Mesenchymal stem cell (in vitro differentiated cells and primary cell): ENCODE measurements at regions not wholly inside any gene's neighbourhood (a gene's known extent, or its start where the extent isn't known, plus 50 kb on each side); places are given as distances from the start of the nearest gene placed in this dataset.

Experiments used
- DNase-seq: peaks from one replicate; pipeline ENCODE4 v3.0.0-alpha.2; 2013
- H2AFZ ChIP-seq: one replicate; pipeline ENCODE4 v1.6.1; 2013; ENCODE audit warnings: low read depth, mild to moderate bottlenecking, control low read depth, inconsistent platforms, low read length, moderate library complexity
- H2AK5ac ChIP-seq: 2 replicates; pipeline ENCODE4 v1.6.1; 2013; ENCODE audit warnings: low read length, moderate library complexity, mild to moderate bottlenecking, inconsistent platforms; ENCODE audit not compliant: severe bottlenecking
- H2BK120ac ChIP-seq: one replicate; pipeline ENCODE4 v1.6.1; 2013; ENCODE audit warnings: low read depth, mild to moderate bottlenecking, inconsistent platforms, low read length, moderate library complexity
- H2BK12ac ChIP-seq, 2 experiments: one replicate each; pipeline ENCODE4 v1.6.1; 2013; ENCODE audit warnings: inconsistent platforms in 2 of 2, low read length in 2 of 2, mild to moderate bottlenecking in 2 of 2, moderate library complexity in 2 of 2, control low read depth in 1 of 2
- H2BK15ac ChIP-seq: one replicate; pipeline ENCODE4 v1.6.1; 2013; ENCODE audit warnings: mild to moderate bottlenecking, low read depth, inconsistent platforms; ENCODE audit not compliant: poor library complexity, severe bottlenecking
- H2BK5ac ChIP-seq: 2 replicates; pipeline ENCODE4 v1.6.1; 2013; ENCODE audit warnings: low read depth, mild to moderate bottlenecking, low read length, control low read depth, inconsistent platforms; ENCODE audit not compliant: poor library complexity, severe bottlenecking
- H3K14ac ChIP-seq, 2 experiments: one replicate each; pipeline ENCODE4 v1.6.1; 2013; ENCODE audit warnings: inconsistent platforms in 2 of 2, low read length in 2 of 2, control low read depth in 1 of 2, mild to moderate bottlenecking in 1 of 2, moderate library complexity in 1 of 2
- H3K18ac ChIP-seq, 2 experiments: one replicate each; pipeline ENCODE4 v1.6.1; 2013; ENCODE audit warnings: inconsistent platforms in 2 of 2, low read length in 2 of 2, control low read depth in 1 of 2, low read depth in 1 of 2, mild to moderate bottlenecking in 1 of 2
- H3K23ac ChIP-seq, 2 experiments: one replicate each; pipeline ENCODE4 v1.6.1; 2013; ENCODE audit warnings: inconsistent platforms in 2 of 2, low read length in 2 of 2, mild to moderate bottlenecking in 2 of 2, moderate library complexity in 2 of 2, control low read depth in 1 of 2
- H3K27ac ChIP-seq: 2 replicates; pipeline ENCODE4 v1.5.1; 2013; ENCODE audit warnings: mild to moderate bottlenecking, moderate library complexity, low read length, control low read depth, inconsistent platforms; ENCODE audit not compliant: poor library complexity, severe bottlenecking
- H3K27me3 ChIP-seq, 2 experiments: 2 replicates each; pipeline versions ENCODE4 v1.6.1 to v1.7.0; 2013; ENCODE audit warnings: low read length in 2 of 2, mild to moderate bottlenecking in 2 of 2, moderate library complexity in 2 of 2, control low read depth in 1 of 2, inconsistent platforms in 1 of 2; ENCODE audit not compliant: control insufficient read depth in 1 of 2, insufficient read depth in 1 of 2
- H3K36me3 ChIP-seq, 2 experiments: 2 replicates each; pipeline versions ENCODE4 v1.6.1 to v1.7.0; 2013; ENCODE audit warnings: low read length in 2 of 2, control low read depth in 1 of 2, inconsistent platforms in 1 of 2, low read depth in 1 of 2, mild to moderate bottlenecking in 1 of 2; ENCODE audit not compliant: insufficient read depth in 2 of 2, control insufficient read depth in 1 of 2
- H3K4ac ChIP-seq, 2 experiments: one replicate each; pipeline ENCODE4 v1.6.1; 2013; ENCODE audit warnings: inconsistent platforms in 2 of 2, low read length in 2 of 2, mild to moderate bottlenecking in 2 of 2, moderate library complexity in 2 of 2, control low read depth in 1 of 2, low read depth in 1 of 2
- H3K4me1 ChIP-seq: 2 replicates; pipeline ENCODE4 v1.6.1; 2013; ENCODE audit warnings: low read depth, low read length, control low read depth; ENCODE audit not compliant: control insufficient read depth, insufficient read depth
- H3K4me2 ChIP-seq: 2 replicates; pipeline ENCODE4 v1.6.1; 2013; ENCODE audit warnings: low read length, mild to moderate bottlenecking, inconsistent platforms; ENCODE audit not compliant: poor library complexity, severe bottlenecking
- H3K4me3 ChIP-seq, 2 experiments: 2 replicates each; pipeline versions ENCODE4 v1.5.1 to v1.7.0; 2013; ENCODE audit warnings: low read length in 2 of 2, mild to moderate bottlenecking in 2 of 2, control low read depth in 1 of 2, low read depth in 1 of 2; ENCODE audit not compliant: insufficient read depth in 1 of 2
- H3K79me1 ChIP-seq: replicated peaks from 2 replicates; pipeline ENCODE4 v1.6.1; 2013; ENCODE audit warnings: mild to moderate bottlenecking, control low read depth, low read length, inconsistent platforms; ENCODE audit not compliant: poor library complexity, severe bottlenecking
- H3K9ac ChIP-seq: 2 replicates; pipeline ENCODE4 v1.7.0; 2013; ENCODE audit warnings: mild to moderate bottlenecking, low read length, moderate library complexity
- H3K9me3 ChIP-seq: 2 replicates; pipeline ENCODE4 v1.7.0; 2013; ENCODE audit warnings: mild to moderate bottlenecking, low read length; ENCODE audit not compliant: control insufficient read depth
- H4K8ac ChIP-seq: one replicate; pipeline ENCODE4 v1.6.1; 2013; ENCODE audit warnings: inconsistent platforms, mild to moderate bottlenecking, low read length, moderate library complexity
- H4K91ac ChIP-seq: one replicate; pipeline ENCODE4 v1.6.1; 2013; ENCODE audit warnings: mild to moderate bottlenecking, low read length, inconsistent platforms
- WGBS: methylation state at CpG from one replicate; pipeline ENCODE4 v1.1.7; 2013; ENCODE audit warnings: mixed read lengths; 5-methylcytosine and 5-hydroxymethylcytosine counted together

DNA sequence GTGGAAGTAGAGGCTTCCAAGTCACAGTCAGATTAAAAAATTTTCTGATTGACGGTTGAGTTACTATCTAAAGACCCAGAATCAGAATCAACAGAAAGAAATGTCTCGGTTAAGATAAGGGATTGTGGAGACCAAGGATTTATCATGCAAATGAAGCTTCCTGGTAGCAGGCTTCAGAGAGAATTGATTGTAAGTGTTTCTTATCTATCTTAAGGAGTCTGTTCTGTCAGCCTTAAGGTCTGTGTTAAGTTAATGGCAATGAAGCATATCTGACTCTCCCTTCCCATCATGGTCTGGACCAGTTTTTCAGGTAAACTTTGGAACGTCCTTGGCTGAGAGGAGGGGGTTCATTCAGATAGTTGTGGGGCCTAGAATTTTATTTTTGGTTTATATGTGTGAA, 780.2 kb downstream of the FAM133A start:
- no peak overlapping the region for H2BK5ac ChIP-seq
- H3K27me3 ChIP-seq, result no peaks in the 10 kb centered on the region
- no peak overlapping the region for H3K4ac ChIP-seq
- H3K4me1 ChIP-seq, result no peaks in the 10 kb centered on the region
- H2AK5ac ChIP-seq, result no peak overlapping the region
- WGBS, result 32% methylated on average over 2 of the region's 3 CpGs
- no peak overlapping the region for H3K4me2 ChIP-seq
- H3K79me1 ChIP-seq, result no peaks in the 10 kb centered on the region
- H4K8ac ChIP-seq, result no peak overlapping the region
- H2BK12ac ChIP-seq, result no peak overlapping the region
- no peak overlapping the region for H3K4me3 ChIP-seq
- H2AFZ ChIP-seq, result no peak overlapping the region
- H3K9me3 ChIP-seq, result no peaks in the 10 kb centered on the region
- no peak overlapping the region for H2BK120ac ChIP-seq
- H3K23ac ChIP-seq, result no peak overlapping the region
- H3K9ac ChIP-seq, result no peak overlapping the region
- no peak overlapping the region for H4K91ac ChIP-seq
- H3K36me3 ChIP-seq, result no peaks in the 10 kb centered on the region
- H3K18ac ChIP-seq, result no peak overlapping the region
- H3K27ac ChIP-seq, result no peak overlapping the region
- no peak for DNase-seq
- H2BK15ac ChIP-seq, result no peak overlapping the region
- no peak overlapping the region for H3K14ac ChIP-seq

GRCh38 chrX:94454606-94455005, 780.6 kb downstream of the FAM133A start:
- Histone ChIP-seq H2AK5ac (no peak overlapping the region), H3K4me1 (no peaks in the 10 kb centered on the region), H4K8ac (no peak overlapping the region), H3K9me3 (no peaks in the 10 kb centered on the region), H3K4ac (no peak overlapping the region), H4K91ac (no peak overlapping the region), H2AFZ (no peak overlapping the region), H3K36me3 (no peaks in the 10 kb centered on the region), H2BK5ac (no peak overlapping the region), H3K4me3 (no peak overlapping the region), H3K9ac (no peak overlapping the region), H2BK12ac (no peak overlapping the region), H3K18ac (no peak overlapping the region), H3K23ac (no peak overlapping the region), H2BK120ac (no peak overlapping the region), H3K14ac (no peak overlapping the region), H3K79me1 (no peaks in the 10 kb centered on the region), H3K27me3 (no peaks in the 10 kb centered on the region), H3K27ac (no peak overlapping the region), H2BK15ac (no peak overlapping the region), H3K4me2 (no peak overlapping the region)
- WGBS, result no CpG with 5 or more reads among the region's 1 CpG
- no peak for DNase-seq

DNA sequence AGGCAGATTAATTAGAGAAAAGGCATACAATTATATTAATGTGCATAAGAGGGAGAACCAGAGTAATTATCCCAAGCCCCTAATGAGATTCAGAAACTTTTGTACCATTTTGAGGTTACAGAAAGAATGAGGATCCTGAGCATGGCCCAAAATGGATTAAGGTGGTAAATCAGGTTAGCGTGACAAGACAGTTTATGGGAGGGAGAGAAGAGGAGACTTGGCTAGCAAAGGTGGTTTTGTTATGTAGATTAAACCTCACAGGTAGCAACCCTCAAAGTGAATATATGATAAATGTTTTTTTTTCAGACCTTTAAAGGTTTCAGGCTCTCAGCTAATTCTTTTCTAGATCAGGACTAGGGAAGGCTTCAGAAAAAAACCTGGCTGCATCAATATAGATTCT, 781.8 kb downstream of the FAM133A start:
- H3K18ac ChIP-seq, result no peak overlapping the region

GRCh38 chrX:94492541-94492940, 818.5 kb downstream of the FAM133A start:
- Histone ChIP-seq H4K91ac (no peak overlapping the region), H3K9ac (no peak overlapping the region)

More for the DNA sequence above, 781.8 kb downstream of the FAM133A start:
- Histone ChIP-seq H3K9ac (no peak overlapping the region), H3K79me1 (no peaks in the 10 kb centered on the region), H3K4me2 (no peak overlapping the region), H3K4me1 (no peaks in the 10 kb centered on the region), H4K91ac (no peak overlapping the region), H2BK15ac (no peak overlapping the region), H3K14ac (no peak overlapping the region), H3K27ac (no peak overlapping the region), H3K9me3 (no peaks in the 10 kb centered on the region), H3K27me3 (no peaks in the 10 kb centered on the region), H2BK5ac (no peak overlapping the region), H3K36me3 (no peaks in the 10 kb centered on the region), H4K8ac (no peak overlapping the region), H3K4ac (no peak overlapping the region), H2AK5ac (no peak overlapping the region), H2BK12ac (no peak overlapping the region), H3K4me3 (no peak overlapping the region), H2BK120ac (no peak overlapping the region), H3K23ac (no peak overlapping the region), H2AFZ (no peak overlapping the region)
- DNase-seq, result no peak
- no CpG with 5 or more reads among the region's 1 CpG for WGBS

More at GRCh38 chrX:94492541-94492940, 818.5 kb downstream of the FAM133A start:
- no peaks in the 10 kb centered on the region for H3K27me3 ChIP-seq
- no peak overlapping the region for H2AK5ac ChIP-seq
- H2BK120ac ChIP-seq, result no peak overlapping the region
- no peak overlapping the region for H4K8ac ChIP-seq
- no peak overlapping the region for H2BK15ac ChIP-seq
- no peak overlapping the region for H2BK12ac ChIP-seq
- H3K4me2 ChIP-seq, result no peak overlapping the region
- H2BK5ac ChIP-seq, result no peak overlapping the region
- WGBS, result 66% methylated on average over 4 of the region's 10 CpGs
- H2AFZ ChIP-seq, result no peak overlapping the region
- no peak overlapping the region for H3K4ac ChIP-seq
- H3K9me3 ChIP-seq, result peaks cover 15% of the 10 kb centered on the region
- no peak overlapping the region for H3K18ac ChIP-seq
- H3K36me3 ChIP-seq, result no peaks in the 10 kb centered on the region
- no peak overlapping the region for H3K4me3 ChIP-seq
- H3K27ac ChIP-seq, result no peak overlapping the region
- no peak overlapping the region for H3K14ac ChIP-seq
- H3K79me1 ChIP-seq, result no peaks in the 10 kb centered on the region
- no peaks in the 10 kb centered on the region for H3K4me1 ChIP-seq
- H3K23ac ChIP-seq, result no peak overlapping the region
- no peak for DNase-seq
